SJSA1 (cell line): ENCODE measurements at regions not wholly inside any gene's neighbourhood (a gene's known extent, or its start where the extent isn't known, plus 50 kb on each side); places are given as distances from the start of the nearest gene placed in this dataset.
"Not testable (repeated sequence)": the region's sequence is repeated elsewhere in the genome, so short reads cannot be mapped to it uniquely, and the experiment has no call there.

ENCODE experiments used
- DNase-seq, 2 experiments: peaks; one replicate each; pipeline ENCODE4 v3.0.0-alpha.2; 2015 to 2020; ENCODE audit warnings: low spot score in 2 of 2, low read depth in 1 of 2
- H3K27ac ChIP-seq: fragments of 250-450 bp; sonication (Bioruptor Pico); 2 replicates; pipeline ENCODE4 v1.5.1; 2020; ENCODE audit warnings: mild to moderate bottlenecking, moderate library complexity
- H3K27me3 ChIP-seq: fragments of 250-450 bp; sonication (Bioruptor Pico); replicated peaks from 2 replicates; pipeline ENCODE4 v1.5.1; 2020; ENCODE audit warnings: mild to moderate bottlenecking, moderate library complexity
- H3K36me3 ChIP-seq: fragments of 250-450 bp; sonication (Bioruptor Pico); 2 replicates; pipeline ENCODE4 v1.5.1; 2020; ENCODE audit warnings: mild to moderate bottlenecking
- H3K4me1 ChIP-seq: fragments of 250-450 bp; sonication (Bioruptor Pico); replicated peaks from 2 replicates; pipeline ENCODE4 v1.6.1; 2021; ENCODE audit warnings: mild to moderate bottlenecking
- H3K4me3 ChIP-seq: fragments of 250-450 bp; sonication (Bioruptor Pico); 2 replicates; pipeline ENCODE4 v1.5.1; 2020; ENCODE audit warnings: mild to moderate bottlenecking
- H3K9me3 ChIP-seq: fragments of 250-450 bp; sonication (Bioruptor Pico); replicated peaks from 2 replicates; pipeline ENCODE4 v1.5.1; 2020; ENCODE audit warnings: mild to moderate bottlenecking

GRCh38 chr11:45374653-45375059, 88.5 kb upstream of the SYT13 start:
- no peaks in the 10 kb centered on the region for H3K4me1 ChIP-seq
- no peak overlapping the region for H3K4me3 ChIP-seq
- no peak overlapping the region for H3K27ac ChIP-seq
- no peaks in the 10 kb centered on the region; the same call in 1 of the 2 replicates for H3K9me3 ChIP-seq
- H3K27me3 ChIP-seq, result peaks cover 10% of the 10 kb centered on the region
- no peaks in the 10 kb centered on the region for H3K36me3 ChIP-seq
- no peak for DNase-seq

DNA sequence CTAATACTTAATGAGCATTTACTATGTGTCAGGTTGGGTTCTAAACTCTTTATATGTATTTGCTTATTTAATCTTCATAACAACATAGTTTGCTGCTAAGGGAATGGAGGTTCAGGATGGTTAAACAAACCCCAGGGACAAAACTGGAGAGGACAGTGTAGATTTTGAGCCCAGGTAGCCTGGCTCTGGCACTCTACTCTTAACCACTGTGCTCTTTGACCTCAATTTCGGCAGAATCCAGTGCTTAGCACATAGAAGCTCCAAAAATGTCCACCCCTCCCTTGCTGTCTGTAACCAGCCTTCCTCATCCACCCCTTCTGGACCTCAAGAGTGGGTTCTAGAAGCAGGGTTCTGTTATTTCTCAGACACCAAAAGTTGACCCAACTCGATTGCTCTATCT, 88.0 kb upstream of the SYT13 start:
- H3K4me1 ChIP-seq, result no peaks in the 10 kb centered on the region
- no peak overlapping the region for H3K4me3 ChIP-seq
- H3K27ac ChIP-seq, result no peak overlapping the region
- no peaks in the 10 kb centered on the region for H3K9me3 ChIP-seq
- H3K36me3 ChIP-seq, result no peaks in the 10 kb centered on the region
- DNase-seq, result no peak
- peaks cover 10% of the 10 kb centered on the region for H3K27me3 ChIP-seq

GRCh38 chr11:45373506-45374035, 87.4 kb upstream of the SYT13 start:
- Histone ChIP-seq H3K27ac (no peak overlapping the region), H3K4me1 (no peaks in the 10 kb centered on the region), H3K36me3 (no peaks in the 10 kb centered on the region), H3K9me3 (no peaks in the 10 kb centered on the region), H3K4me3 (no peak overlapping the region), H3K27me3 (peaks cover 10% of the 10 kb centered on the region)
- no peak for DNase-seq

DNA sequence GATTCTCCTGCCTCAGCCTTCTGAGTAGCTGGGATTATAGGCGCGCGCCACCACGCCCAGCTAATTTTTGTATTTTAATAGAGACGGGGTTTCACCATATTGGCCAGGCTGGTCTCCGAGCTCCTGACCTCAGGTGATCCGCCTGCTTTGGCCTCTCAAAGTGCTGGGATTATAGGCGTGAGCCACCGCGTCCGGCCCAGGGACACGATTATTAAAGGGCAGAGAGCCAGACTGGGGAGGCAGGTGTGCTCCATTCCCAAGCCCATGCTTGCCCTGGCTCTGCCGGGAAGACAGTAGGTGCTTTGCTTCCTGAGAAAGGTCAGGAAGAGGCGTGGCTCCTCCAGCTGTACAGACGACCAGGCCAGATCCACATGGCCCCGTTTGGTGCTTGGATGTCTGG, 86.3 kb upstream of the SYT13 start:
- not testable (repeated sequence) for H3K9me3 ChIP-seq, H3K27ac ChIP-seq, H3K36me3 ChIP-seq, DNase-seq, H3K4me3 ChIP-seq, H3K4me1 ChIP-seq
- H3K27me3 ChIP-seq, result peaks cover 11% of the 10 kb centered on the region

- peak; percentile 58 to 70 for DNase-seq
- Histone ChIP-seq H3K27ac (no peak overlapping the region), H3K27me3 (peaks cover 15% of the 10 kb centered on the region), H3K9me3 (no peaks in the 10 kb centered on the region), H3K4me1 (no peaks in the 10 kb centered on the region), H3K36me3 (no peaks in the 10 kb centered on the region), H3K4me3 (no peak overlapping the region)
Measured at GRCh38 chr11:45371251-45372115, 85.3 kb upstream of the SYT13 start.

- H3K4me1 ChIP-seq, result no peaks in the 10 kb centered on the region
- H3K9me3 ChIP-seq, result no peaks in the 10 kb centered on the region
- peaks cover 25% of the 10 kb centered on the region for H3K27me3 ChIP-seq
- no peak for DNase-seq
- no peaks in the 10 kb centered on the region for H3K36me3 ChIP-seq
- no peak overlapping the region for H3K27ac ChIP-seq
- H3K4me3 ChIP-seq, result no peak overlapping the region
Measured at GRCh38 chr11:45369313-45369712, 83.2 kb upstream of the SYT13 start.

- H3K27me3 ChIP-seq, result peaks cover 29% of the 10 kb centered on the region
Measured at GRCh38 chr11:45368697-45369096, 82.6 kb upstream of the SYT13 start.

DNA sequence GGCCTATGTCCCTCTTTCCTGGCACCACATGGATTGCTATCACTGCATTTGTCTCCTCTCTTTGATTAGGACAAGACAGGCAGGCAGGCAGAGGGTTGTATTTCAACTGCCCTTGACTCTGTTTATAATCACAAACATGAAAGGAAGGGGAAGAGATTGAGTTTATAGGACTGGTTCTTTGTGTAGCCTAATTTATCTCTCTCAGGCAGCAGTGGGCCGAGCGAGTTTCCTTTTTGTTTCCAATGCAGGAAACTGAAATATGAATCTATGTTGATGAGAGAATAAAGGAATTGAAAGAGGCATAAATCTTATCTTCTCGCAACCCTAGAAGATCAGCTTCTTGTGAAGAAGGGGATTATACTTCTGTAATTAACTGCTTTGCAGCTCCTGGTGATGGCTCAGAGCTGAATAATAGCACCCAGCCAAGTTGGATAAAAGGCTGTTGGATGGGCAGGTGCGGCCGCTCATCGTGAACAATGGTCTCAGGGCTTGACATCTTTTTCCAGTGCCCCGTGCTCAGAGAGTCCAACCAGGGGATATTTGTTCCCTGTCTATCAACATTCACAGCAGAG, 80.6 kb upstream of the SYT13 start:
- Histone ChIP-seq H3K27me3 (peaks cover 39% of the 10 kb centered on the region), H3K36me3 (no peaks in the 10 kb centered on the region), H3K27ac (no peak overlapping the region), H3K4me3 (no peak overlapping the region), H3K9me3 (no peaks in the 10 kb centered on the region), H3K4me1 (no peaks in the 10 kb centered on the region)
- DNase-seq, result no peak

More at GRCh38 chr11:45368697-45369096, 82.6 kb upstream of the SYT13 start:
- H3K27ac ChIP-seq, result no peak overlapping the region
- no peaks in the 10 kb centered on the region for H3K4me1 ChIP-seq
- no peaks in the 10 kb centered on the region for H3K36me3 ChIP-seq
- no peak for DNase-seq
- H3K4me3 ChIP-seq, result no peak overlapping the region
- H3K9me3 ChIP-seq, result no peaks in the 10 kb centered on the region

GRCh38 chr11:45365961-45366618, 79.9 kb upstream of the SYT13 start:
- no peak overlapping the region for H3K4me3 ChIP-seq
- no peak overlapping the region for H3K27ac ChIP-seq
- H3K36me3 ChIP-seq, result no peaks in the 10 kb centered on the region
- no peak for DNase-seq
- H3K27me3 ChIP-seq, result peaks cover 44% of the 10 kb centered on the region
- no peaks in the 10 kb centered on the region for H3K4me1 ChIP-seq
- H3K9me3 ChIP-seq, result no peaks in the 10 kb centered on the region

DNA sequence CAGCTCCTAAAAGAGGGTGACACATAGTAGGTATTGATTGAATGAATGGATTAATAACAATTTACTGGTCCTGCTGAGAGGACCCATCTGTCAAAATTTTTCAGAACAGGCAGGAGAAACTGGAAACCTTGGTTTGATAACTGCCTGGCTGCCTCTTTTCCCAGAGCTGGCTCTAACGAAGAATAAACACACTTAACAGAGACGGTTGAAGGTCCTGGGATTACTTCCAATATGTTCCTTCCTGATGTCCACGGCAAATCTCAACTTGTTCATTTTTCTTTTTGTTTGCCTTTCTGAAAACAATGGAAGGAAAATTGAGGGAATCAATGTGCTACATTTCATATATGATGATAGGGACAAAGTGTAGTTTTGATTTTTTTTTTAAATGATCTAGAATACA, 76.5 kb upstream of the SYT13 start:
- Histone ChIP-seq H3K36me3 (no peaks in the 10 kb centered on the region), H3K4me3 (no peak overlapping the region), H3K9me3 (no peaks in the 10 kb centered on the region), H3K4me1 (no peaks in the 10 kb centered on the region), H3K27me3 (peaks cover 63% of the 10 kb centered on the region), H3K27ac (no peak overlapping the region)
- no peak for DNase-seq

DNA sequence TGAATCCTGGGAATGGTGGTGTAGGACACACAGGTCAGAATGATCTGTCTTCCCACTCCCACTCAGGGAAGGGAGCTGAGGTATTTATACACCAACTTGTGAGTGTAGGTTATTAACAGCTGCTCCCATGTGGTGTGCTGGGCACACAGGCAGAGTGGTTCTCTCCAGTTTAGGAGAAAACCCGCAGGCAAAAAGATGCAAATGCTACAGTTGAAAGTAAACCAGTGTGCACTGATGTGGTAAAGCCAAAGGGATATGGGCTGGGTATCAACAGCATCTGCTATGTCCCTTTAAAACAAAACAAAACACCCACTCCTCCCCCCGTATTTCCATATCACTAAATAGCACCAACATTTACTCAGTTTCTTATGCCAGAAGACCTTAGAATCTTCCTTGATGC, 75.4 kb upstream of the SYT13 start:
- no peaks in the 10 kb centered on the region for H3K36me3 ChIP-seq
- 0 out of 2 replicates have a peak, but pooled peaks cover 3% of the 10 kb centered on the region for H3K9me3 ChIP-seq
- no peak overlapping the region for H3K4me3 ChIP-seq
- H3K4me1 ChIP-seq, result no peaks in the 10 kb centered on the region
- H3K27me3 ChIP-seq, result peaks cover 69% of the 10 kb centered on the region
- no peak for DNase-seq
- H3K27ac ChIP-seq, result no peak overlapping the region

DNA sequence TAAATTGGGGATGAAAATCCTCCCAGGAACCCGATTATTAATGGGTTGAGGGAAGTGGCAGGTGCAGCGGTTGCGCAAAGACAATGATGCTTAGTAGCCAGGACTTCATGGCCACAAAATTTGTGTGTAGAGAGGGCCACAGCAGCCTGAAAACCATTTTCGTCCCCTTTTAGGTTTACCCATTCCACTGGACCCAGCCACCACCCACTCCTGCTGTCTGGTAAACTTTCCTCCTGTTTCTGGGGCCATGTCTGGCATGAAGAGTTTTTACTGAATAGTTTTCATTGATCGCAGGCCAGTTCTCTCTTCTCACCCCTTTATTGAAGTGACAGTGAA, 69.5 kb upstream of the SYT13 start:
- H3K4me1 ChIP-seq, result no peaks in the 10 kb centered on the region
- DNase-seq, result no peak
- H3K27ac ChIP-seq, result no peak overlapping the region
- 0 out of 2 replicates have a peak overlapping the region, but pooled peaks have one; percentile 5 for H3K4me3 ChIP-seq
- 0 out of 2 replicates have a peak, but pooled peaks cover 3% of the 10 kb centered on the region for H3K9me3 ChIP-seq
- H3K27me3 ChIP-seq, result peaks cover 44% of the 10 kb centered on the region
- no peaks in the 10 kb centered on the region for H3K36me3 ChIP-seq

DNA sequence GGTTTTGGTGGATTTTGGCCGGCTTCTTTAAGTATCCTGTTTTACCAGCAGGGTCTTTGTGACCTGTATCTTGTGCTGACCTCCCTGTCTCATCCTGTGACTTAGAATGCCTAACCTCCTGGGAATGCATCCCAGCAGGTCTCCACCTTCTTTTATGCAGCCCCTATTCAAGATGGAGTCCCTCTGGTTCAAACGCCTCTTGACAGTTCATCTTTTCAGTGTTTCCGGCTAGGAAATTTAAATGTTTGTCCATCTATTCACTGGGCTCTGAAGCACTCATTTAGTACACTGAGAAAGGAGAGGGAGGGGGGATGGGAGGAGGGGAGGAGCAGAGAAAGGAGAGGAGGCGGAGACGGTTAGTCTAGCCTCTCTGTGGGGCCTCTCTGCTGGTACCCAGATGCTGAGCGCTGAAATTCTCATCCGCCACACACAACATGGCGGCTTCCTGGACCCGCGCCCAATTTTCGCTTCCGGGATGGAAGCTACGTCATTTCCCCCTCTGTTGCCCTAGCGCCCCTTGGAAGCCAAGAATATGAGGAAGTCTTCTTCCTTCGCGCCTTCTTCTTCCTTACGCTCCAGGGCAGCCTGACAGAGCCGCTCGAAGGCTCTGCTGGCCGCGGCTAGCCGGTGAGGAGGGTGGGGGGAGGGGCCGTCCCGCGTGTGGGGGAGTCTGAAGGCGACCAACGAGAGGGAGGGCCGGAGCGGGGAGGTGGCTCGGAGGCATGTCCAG, 69.0 kb upstream of the SYT13 start:
- Histone ChIP-seq H3K9me3 (0 out of 2 replicates have a peak, but pooled peaks cover 3% of the 10 kb centered on the region), H3K36me3 (no peaks in the 10 kb centered on the region), H3K4me3 (0 out of 2 replicates have a peak overlapping the region, but pooled peaks have one; percentile 5), H3K4me1 (no peaks in the 10 kb centered on the region), H3K27me3 (peaks cover 46% of the 10 kb centered on the region), H3K27ac (no peak overlapping the region)
- no peak for DNase-seq
